Esophagus mucosa (tissue), 1 donor: ENCODE measurements at regions not wholly inside any gene's neighbourhood (a gene's known extent, or its start where the extent isn't known, plus 50 kb on each side); places are given as distances from the start of the nearest gene placed in this dataset.

Experiments used
- ATAC-seq: fragments of 200-7000 bp; cut with Tn5 transposase; one replicate; pipeline ENCODE4 v1.9.1; 2020
- donor health status: DM: yes; HTN: yes; CAD: no.

DNA sequence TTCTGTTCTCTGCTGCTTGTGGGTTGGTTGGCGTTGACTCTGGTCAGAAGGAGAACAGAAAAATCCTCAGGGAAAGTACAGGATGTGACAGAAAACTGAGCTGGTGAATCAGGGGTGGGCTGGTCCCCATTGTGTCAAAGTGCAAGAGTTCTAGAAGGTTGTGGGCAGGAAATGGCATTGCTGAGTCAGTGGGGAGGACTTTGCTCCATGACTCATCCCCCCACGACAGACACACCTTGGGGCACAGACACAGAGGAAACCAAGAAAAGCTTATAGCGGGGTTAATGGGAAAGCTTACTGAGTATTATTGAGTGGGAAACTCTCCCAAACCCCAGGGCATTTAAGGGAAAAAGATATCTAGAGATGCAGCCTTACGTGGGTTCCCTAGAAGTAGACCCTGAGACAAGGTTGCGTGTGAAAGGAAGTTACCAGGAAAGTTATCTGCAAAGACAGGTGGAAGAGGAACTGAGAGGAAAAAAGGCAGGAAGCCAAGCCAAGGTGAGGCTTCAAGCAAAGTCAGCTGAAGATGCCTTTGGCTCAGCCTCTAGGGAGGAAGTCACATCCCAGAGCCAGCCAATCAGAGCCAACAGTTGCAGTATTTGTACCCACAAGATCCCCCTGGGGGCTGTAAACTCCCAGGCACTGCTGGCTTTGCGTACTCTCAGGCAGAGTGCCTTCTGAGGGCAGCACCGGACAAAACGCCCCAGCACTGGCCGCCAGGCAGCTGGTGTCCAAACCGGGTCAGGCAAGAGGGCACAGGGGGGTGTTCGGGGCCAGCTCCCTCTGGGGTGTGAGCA lies 86.4 kb downstream of the FOXL1 start:
- peak; percentile 96 for ATAC-seq

DNA sequence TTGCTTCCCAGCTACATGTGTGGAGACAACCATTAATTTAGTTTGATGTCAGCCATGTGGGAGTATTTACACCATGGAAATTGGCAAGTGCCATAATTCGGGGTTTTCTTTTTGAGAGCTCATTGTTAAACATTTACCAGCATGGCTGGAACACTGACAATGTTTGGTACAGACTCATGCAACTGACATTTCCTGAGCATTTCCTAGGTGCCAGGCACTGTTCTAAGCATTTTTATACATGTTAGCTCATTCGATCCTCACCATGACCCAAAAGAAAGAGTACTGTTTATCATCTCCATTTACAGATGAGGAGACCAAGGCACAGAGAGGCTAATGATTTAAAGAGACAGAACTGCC lies 86.9 kb downstream of the FOXL1 start:
- no peak for ATAC-seq

DNA sequence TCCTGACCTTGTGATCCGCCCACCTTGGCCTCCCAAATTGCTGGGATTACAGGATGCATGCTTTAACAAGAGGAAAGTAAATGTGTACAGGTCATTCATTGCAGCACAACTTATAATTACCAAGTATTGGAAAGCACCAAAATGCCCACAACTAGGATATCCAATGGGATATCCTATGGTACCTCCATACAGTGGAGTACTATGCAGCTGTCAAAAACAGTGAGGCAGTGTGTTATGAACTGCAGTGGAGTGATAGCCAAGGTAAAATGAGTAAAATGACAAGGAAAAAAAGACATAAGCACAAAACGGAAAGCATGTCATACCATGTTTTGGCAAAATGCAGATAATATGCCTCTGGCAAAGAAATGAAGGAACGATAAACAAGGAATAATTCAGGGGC lies 87.6 kb downstream of the FOXL1 start:
- ATAC-seq = no peak

DNA sequence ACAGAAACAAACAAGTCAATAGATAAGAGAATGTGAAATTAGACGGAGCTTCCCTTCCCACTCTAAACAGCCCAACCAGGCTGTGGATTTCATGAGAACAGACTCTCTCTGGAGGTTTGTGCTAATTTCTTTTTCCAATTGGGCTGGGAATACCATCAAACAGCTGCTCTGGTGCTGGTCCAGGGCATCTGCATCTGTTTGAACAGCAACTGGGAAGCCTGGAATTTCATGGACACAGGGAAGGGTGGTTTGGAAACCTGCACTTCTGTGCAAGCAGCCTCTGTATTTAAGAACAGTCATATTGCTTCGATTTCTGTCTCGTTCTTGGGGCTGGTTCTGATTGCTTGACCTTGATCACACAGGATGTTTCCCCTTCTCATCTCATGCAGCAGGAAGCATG lies 88.7 kb downstream of the FOXL1 start:
- no peak for ATAC-seq

DNA sequence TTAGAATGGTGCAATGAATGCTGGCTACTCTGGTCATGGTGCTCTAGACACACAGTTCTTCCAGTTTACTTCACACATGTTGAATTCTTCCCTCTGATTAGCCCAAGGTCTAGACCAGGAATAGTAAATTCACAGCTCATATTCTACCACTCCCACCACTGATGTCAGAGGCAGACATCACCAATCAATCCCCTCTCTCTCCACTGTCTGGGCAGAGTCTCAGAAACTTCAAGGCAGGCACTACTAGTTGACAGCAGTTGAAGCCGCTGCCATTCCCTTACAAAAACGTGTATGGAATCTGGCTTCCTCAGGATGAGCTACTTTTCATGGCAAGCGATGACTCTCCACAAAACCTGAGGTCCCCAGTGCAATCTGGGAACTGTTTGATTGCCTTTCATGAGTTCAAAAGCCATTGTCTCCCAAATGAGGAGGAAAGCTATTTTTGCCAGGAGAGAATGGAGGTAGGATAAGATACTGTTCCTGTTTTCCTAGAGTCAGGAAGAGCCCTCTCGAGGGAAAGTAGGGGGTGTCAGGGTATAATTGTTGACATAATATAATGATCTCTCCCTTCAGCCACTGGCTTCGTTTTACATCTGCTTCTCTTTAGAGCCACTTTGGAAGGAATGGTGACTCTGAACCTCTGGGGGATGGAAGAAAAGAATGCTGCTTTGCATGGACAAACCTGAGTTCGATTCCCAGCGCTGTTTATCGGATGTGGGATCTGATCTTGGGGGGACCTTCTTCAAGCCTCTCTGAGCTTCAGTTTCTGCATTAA lies 90.0 kb downstream of the FOXL1 start:
- ATAC-seq = no peak

DNA sequence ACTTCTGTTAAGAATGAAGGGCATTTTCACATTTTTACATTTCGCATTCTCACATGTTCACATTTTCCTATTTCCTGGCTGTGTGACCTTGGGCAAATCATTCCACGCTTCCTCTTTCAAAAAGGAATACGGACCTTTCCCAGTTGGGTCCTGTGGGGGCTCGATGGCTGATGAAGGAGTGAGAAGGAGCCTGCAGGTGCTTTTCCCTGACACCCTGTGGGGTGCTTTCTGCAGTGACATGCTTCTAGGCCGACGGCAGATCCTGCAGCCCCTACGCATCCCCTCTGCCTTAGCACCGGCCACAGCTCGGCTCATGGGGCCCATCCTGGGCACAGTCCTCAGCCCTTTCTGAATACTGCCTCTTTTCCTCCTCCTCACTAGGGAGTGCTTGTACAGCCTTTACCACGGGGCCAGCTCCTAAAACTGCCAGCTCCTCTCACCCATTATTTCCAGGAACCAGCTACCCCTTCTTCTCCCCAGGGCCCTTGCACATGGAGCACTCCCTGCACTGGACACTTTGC lies 91.0 kb downstream of the FOXL1 start:
- ATAC-seq = no peak

DNA sequence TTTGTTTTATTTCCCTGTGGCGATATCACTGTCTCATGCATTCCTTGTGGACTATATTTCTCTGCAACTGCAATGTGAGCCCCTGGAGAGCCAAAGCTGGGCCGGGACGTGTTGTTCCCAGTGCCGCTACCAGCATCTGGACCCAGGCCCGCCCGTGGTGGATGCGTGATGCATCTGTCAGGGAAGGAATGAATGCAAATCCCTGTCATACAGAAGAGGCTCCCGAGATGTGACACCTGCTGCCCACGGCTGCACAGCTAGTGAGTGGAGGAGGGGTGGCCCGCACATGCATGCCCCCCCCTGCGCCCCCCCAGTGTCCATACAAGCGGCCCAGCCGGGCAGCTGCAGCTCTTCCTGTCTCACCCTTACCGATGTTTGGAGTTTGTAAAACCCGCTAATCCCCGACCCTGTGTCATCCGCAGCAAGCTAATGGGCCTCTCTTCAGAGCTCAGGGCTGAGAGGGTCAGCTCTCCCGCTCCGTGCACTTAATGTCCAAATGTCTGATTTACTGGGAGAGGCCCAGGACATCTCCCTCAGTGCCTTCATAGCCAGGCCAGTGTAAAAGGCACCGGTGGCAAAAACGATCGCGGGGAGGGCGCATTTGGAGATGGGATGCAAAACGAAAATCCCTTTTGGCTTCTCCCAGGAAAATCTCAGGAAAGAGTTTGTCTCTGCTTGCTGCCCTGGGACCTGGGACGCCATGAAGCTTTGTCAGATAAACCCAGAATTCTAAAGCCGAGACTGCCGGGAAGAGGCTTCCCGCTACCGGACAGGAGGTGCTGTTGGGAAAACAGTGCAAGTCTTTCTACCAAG lies 91.8 kb downstream of the FOXL1 start:
- no peak for ATAC-seq

DNA sequence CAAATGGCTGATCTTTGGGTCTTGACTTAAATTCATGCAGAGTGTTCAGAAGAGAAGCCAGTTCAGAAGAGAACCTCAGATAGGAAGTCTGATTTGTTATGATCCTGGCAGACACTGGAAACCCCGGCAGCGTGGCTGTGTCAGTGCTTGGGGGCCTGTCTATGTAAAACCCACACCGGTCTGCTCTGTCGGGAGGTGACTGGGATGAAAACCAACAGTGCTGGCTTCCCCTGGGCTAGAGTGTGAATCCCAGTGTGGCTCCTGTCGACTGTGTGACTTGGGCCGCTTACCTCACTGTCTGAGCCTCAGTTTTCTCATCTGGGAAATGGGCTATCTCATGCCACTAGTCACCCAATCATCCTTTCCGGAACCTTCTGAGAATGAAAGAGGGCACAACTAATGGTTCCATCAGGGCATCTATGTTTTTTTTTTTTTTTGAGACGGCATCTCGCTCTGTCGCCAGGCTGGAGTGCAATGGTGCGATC lies 92.4 kb downstream of the FOXL1 start:
- ATAC-seq = no peak

DNA sequence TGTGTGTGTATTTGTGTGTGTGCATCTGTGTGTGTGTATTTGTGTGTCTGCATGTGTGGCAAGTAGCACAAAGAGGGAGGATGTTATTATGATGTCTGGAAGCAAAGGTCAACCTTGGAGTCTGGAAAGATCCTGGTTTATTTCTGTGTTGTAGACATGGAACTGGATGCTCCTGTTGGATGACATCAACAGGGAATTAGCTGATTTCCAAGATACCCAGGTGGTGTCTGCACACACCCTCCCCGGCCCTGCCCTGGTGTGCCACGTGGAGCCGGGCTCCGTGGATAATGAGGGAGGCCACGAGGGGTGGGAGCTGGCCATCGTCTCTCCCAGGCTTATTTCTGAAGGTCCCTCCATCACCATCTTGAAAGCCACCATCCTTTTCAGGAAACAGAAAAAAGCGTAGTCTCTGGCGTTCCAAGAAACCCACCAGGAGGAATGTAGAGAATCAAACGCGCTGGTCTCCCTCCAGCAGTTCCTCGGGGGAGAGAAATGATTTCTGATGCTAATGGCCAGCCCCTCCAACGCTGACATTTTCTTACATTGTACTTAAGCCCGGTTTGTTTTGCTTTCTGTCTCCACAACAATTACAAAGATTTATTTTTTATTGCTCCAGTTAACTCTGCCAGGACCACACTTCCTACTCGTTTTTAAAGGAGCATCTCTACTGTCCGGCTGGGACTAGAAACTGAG lies 93.3 kb downstream of the FOXL1 start:
- no peak for ATAC-seq

DNA sequence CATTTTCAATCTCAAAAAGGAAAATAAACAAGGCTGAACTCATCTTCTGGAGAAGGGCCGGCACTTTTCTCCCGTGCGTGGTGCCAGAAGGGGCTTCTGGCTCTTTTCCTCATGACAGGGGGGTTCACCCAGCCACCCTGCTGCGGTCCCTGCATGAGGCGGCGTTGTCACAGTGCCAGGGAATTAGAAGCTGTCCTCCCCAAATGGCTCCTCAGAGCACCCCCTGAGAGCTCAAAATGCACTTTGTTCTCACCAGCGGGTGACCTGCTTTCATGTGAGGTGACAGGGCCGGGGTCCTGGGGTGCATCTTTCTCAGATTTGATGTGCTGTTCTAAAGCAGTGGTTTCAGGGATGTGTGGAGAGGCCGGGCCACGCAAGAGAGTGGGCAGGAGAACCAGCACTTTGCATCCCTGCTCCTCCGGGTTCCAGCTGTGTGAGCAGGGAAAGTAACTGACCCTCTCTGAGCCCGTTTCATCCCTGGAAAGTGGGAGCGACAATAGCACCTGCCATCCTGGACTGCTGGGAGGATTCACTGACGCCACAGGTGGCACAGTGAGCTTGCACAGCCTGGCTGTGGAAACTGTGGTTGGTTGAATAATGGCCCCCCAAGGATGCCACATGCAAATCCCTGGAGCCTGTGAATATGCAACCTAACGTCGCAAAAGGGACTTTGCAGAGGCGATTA lies 94.0 kb downstream of the FOXL1 start:
- no peak for ATAC-seq

DNA sequence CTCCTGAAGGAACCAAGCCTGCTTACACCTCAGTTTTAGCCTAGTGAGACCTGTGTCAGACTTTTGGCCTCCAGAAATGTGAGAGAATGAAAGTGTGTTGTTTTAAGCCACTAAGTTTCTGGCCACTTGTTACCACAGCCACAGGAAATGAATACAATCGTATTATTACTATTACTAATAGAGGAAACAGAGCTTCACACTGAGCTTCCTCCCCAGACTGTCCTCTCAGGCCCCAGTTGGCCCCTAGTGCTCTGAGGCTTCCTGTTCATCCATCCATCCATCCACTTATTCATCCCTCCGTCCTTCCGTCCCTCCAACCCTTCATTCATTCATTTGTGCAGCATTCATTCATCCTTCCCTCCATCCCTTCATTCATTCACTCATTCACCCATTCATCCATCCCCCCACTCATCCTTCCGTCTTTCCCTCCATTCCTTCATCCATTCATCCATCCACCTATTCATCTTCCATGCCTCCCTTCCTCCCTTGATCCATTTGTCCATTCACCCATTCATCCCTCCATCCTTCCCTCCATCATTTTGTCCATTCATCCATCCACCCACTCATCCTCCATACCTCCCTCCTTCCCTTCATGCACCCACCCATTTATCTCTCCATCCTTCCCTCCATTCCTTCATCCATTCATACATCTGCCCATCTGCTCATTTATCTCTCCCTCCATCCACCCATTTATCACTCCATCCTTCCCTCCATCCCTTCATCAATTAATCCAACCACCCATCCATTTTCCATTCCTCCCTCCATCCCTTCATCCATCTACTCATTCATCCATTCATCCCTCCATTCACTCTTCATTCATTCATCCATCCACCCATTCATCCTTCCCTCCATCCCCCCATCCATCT lies 95.0 kb downstream of the FOXL1 start:
- no peak for ATAC-seq

DNA sequence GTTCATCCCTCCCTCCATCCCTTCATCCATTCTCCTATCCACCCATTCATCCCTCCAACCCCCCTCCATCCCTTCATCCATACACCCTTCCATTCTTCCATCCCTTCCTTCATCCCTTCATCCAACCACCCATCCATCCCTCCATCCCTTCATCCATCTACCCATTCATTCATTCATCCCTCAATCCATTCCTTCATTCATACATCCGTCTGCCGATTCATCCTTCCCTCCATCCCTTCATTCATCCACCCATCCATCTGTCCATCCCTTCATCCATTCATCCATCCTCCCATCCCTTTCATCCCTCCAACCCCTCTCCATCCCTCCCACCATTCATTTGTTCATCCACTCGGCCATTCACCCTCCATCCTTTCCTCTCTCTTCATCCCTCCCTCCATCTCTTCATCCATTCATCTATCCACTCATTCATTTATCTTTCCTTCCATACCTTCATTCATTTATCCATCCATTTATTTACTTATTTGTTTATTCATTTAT lies 95.7 kb downstream of the FOXL1 start:
- ATAC-seq = no peak

DNA sequence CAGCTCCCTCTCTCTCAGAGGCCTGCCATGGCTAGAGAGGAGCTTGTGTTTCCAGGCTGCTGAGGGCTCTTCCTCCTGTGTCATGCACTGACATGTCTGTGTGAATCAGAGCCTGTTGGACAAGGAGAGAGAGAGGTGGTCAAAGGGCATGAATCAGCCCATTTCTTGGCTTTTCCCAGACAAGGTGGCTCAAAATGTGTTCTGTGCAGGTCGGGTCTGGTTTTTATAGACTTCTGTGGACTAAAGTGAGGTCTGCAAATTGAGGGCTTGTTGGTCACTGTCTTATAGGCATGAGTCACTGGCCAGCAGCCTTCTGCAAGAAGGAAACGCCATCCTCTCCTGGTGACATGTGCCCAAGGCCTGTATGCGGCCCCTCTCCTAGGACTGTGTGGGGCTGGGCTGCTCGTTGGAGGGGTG lies 97.9 kb downstream of the FOXL1 start:
- ATAC-seq = peak; percentile 92

DNA sequence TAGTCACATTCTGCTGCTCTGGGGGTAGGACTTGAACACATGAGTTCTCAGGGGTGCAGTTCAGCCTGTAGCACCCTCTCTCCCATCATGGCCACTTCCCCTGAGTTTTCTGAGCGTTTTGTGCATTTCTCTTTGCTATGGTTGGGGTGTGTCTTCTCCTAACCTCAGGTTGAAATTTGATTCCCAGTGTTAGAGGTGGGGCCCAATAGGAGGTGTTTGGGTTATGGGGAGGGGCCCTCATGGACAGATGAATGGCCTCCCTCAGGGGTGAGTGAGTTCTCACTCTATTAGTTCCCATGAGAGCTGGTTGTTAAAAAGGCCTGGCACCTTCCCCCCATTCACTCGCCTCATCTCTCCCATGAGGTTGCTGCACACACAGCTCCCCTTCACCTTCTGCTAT lies 101.1 kb downstream of the FOXL1 start:
- ATAC-seq = no peak

DNA sequence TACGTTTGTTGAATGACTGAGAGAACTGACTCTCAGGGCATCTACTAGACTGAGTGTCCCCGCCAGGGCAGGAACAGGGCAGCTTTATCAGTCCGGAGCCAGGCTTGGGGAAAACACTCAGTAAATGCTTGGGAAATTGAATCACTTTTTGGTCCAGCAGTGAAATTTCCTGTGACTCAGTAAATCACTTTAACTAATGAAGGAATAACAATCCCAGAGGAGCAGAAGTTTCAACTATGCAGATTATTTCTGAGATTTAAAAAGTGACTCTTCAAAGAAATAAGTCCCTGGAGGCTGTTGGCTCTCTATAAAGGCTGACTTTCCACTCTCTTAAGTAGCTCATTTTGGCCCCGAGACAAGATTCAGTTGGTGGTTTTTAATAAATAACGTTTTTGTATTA lies 101.8 kb downstream of the FOXL1 start:
- no peak for ATAC-seq

DNA sequence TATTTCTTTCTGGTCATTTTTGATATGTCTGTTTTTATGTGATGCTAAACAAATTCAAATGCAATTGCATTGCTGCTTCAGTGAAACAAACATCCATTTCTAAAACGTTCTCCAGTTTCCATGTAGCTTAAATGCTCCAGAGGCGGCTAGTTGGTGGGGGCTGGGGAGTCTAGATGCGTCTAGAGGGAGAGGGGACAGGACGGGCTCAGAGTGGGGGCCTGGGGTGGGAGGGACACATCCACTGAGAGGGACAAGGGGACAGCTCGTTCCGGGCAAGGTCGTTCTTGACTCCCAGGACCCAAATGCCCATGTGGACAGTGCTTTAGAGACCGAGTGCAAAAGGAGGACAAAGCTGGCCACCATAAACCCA lies 102.3 kb downstream of the FOXL1 start:
- ATAC-seq = no peak

DNA sequence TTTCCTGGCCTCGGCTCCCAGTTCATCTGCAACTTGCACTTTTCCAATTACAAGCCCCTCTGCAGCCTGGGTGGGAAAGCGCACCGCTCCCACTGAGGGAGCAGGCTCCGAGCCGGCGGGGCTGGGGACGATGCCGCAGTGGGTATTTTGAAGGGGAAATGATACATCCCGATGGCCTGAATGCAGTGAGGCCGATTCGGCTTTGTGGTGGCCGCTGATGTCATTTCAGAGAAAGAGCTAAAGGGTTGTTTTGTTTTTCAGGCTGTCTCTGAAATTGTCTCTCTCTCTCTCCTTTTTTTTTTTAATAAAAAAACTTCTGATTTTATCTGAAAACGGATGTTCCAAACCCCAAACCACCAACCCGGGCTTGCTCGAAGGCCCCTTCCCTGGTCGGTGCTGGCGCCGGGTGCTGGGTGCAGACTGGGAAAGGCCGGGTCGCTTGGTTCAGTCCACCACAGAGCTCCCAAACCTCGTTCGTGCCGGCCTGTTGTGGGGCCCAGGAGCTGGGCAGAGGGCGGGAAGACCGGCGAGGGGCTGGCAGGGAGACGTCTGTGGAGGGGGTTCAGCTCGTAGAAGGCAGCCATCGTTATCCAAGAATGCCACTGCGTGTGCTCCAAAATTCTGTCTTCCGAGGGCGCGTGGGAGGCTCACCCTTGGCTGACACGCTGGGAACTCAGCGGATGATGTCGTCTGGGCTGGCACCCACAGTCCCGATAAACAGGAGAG lies 102.8 kb downstream of the FOXL1 start:
- no peak for ATAC-seq

DNA sequence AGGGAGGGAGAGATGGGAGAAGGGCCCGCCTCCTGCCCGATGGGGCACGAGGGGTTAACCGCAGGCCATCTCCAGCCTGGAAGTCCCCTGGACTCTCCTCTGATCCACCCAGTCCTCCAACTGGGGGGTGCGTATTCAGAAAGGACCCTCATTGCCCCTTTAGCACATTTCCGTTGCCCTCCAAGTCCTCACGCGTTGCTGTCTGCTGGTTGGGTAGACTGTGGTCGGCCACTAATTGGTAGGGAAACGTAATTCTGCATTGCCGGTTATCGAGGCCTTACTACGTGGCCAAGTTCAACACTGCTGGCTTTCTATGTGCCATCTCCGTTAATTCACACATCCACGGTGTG lies 103.4 kb downstream of the FOXL1 start:
- ATAC-seq = no peak

DNA sequence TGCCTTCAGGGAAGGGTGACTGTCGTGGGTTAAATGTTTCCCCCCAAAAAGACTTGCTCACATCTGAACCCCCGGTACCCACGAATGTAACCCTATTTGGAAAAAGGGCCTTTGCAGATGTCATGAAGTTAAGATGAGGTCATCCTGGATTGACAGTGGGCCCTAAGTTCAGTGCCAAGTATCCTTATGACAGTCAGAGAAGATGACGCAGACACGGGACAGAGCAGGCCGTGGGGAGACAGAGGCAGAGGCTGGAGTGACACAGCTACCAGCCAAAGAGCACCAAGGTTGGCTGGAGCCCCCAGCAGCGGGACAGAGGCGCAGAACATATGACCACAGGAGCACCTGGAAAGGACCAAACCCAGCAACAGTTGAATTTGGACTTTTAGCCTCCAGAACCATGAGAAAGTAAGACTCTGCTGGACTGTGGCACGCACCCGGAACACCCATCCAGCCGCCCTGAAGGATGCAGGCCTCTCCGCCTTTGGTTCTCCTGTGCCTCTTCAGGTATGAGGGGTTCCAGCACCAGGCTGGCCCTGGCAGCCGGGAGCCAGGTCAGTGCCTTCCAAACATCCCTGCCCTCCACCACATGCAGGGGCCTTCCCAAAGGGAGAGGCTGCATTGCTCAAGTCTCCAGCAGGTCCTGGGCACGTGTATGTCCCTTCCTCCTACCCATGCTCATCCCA lies 104.0 kb downstream of the FOXL1 start:
- ATAC-seq = no peak
